22Rv1 (cell line): ENCODE measurements at regions not wholly inside any gene's neighbourhood (a gene's known extent, or its start where the extent isn't known, plus 50 kb on each side); places are given as distances from the start of the nearest gene placed in this dataset.

ENCODE experiments used
- CTCF ChIP-seq: fragments of 450-650 bp; IDR thresholded peaks from 2 replicates; pipeline ENCODE4 v1.5.1; 2017; ENCODE audit warnings: mild to moderate bottlenecking
- ZFX ChIP-seq: fragments of 450-650 bp; IDR thresholded peaks from 2 replicates; pipeline ENCODE4 v1.6.1; 2017; ENCODE audit warnings: antibody characterized with exemption, borderline replicate concordance

GRCh38 chr18:6624661-6625311 lies 104.7 kb upstream of the ARHGAP28 start:
- no peak for TF ChIP-seq CTCF
- no peak for TF ChIP-seq ZFX
